GM18909 (cell line): ENCODE measurements at regions not wholly inside any gene's neighbourhood (a gene's known extent, or its start where the extent isn't known, plus 50 kb on each side); places are given as distances from the start of the nearest gene placed in this dataset.
"Not testable (repeated sequence)": the region's sequence is repeated elsewhere in the genome, so short reads cannot be mapped to it uniquely, and the experiment has no call there.

Experiments used
- ATAC-seq: cut with Tn5 transposase; IDR thresholded peaks from one replicate; pipeline ENCODE4 v1.9.1; 2021; ENCODE audit warnings: mild to moderate bottlenecking; ENCODE audit not compliant: unreplicated experiment, poor library complexity

DNA sequence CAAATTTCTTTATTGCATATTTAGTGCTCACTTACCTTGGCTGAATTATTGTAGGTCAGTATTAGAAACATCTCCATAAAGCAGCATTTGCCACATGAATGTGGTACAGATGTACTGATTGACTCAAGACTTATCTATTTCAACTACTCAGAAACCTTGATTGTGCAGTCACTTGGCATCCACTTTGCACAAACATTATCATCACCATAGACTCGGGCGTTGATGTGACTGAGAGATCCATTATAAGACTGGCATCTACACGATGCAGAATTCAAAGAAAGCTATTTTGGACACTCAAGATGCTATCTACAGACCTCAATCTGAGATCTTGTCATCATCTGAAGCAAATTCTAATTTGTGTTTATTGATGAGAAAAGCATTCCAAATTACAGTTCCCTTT, 102.8 kb upstream of the USP25 start:
- no peak for ATAC-seq

DNA sequence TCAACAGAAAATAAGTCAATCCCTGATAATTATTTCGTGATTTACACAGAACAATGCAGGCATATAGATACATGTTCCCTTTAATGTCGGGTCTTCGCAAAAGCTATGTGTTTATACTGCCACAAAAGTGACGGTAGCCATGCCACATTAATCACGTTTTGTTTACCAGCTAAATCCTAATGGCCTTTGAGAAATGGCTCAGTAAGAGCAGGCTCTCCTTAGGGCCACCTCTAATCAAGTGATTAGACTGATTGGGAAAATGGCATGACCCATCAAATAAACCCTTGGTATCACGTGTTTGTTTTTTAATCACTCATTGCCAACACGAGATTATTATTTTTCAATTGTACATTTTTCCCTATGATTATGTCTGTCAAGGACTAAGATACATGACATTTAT, 102.0 kb upstream of the USP25 start:
- no peak for ATAC-seq

DNA sequence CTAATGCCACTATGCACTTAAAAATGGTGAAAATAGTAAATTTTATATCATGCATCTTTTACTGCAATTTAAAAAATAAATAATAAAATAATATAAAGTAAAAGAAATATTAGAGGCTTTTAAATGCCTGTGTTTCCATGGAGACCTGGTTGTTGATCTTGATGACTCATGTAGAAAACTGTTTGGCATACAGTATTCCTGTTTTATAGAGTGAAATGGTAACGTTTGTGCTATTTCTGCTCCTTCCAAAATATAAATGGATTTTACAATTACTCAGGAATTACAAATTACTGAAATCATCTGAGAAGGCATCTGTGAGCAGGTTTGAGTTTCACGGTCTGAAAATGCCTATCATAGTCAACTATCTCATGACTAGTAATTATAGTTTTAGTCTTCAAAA, 98.4 kb upstream of the USP25 start:
- no peak for ATAC-seq

DNA sequence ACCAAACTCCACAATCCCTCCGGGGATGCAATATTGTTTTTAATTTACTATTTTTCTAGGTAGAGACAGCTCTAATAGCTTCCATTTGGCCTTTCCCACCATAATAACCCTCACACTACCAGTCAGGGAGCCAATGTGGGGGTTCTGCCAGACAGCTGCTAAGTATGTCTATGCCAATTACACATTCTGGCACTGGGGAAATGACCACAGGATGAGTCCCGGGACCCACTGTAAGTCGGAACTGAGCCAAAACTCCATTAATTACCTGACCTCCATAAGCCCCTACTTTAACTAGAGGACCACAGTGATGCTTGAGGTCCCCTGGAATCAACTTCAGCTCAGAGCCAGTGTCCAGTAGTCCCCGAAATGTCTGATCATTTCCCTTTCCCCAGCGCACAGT, 95.2 kb upstream of the USP25 start:
- ATAC-seq, result not testable (repeated sequence)

DNA sequence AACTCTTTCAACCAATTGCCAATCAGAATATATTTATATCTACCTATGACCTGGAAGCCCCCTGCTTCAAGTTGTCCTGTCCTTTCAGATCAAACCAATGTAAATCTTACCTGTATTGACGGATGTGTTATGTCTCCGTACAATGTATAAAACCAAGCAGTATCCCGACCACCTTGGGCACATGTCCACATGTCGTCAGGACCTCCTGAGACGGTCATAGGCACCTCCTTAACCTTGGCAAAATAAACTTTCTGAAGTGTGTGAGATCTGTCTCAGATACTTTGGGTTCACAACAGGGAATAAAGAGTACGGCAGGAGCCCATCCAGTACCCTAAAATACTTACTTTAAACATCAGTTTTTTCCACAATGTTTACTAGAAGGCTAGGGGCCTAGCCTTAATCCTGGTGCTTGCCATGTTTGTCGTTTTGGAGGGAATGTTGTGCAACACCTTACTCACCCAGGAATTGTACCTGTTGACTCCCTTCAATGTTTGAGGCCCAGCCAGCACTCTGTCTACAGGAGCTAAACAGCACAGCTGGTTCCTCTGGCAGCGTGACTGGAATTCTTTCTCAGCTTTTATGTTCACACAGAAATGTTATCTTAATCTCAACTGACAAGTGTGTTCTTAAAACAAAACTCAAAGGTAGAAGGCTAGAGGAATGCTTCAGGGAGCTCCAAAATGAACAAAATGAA, 90.8 kb upstream of the USP25 start:
- ATAC-seq, result no peak

DNA sequence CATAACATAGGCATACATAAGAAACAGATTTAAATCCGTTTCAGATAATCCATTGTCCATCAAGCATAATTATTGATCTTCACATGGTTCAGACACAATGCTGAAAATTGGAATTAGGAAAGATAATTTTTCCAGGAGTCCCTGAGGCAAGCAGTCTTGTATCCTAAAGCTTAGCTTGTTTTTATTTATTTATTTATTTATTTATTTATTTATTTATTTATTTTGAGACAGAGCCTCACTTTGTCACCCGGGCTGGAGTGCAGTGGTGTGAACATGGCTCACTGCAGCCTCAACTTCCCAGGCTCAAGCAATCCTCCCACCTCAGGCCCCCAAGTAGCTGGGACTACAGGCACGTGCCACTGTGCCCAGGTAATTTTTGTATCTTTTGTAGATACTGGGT, 89.7 kb upstream of the USP25 start:
- ATAC-seq, result not testable (repeated sequence)

DNA sequence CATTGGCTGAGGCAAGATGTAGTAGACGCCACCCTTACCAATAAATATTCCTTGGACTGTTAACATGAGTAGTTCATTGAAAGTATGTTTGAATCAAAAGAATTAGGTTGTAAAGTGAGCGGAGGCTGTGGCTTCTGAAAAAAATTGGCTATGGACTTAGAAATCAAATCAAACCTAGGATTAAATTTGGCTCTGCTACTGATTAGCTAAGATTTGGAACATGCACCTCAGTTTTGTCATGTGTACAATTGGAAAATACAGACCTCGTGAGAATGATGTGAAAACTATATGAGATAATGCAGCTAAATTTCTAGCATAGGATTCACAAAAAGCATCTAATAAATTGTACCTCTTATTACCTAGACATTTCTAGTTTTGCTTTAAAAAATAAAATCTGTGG, 85.3 kb upstream of the USP25 start:
- no peak for ATAC-seq

DNA sequence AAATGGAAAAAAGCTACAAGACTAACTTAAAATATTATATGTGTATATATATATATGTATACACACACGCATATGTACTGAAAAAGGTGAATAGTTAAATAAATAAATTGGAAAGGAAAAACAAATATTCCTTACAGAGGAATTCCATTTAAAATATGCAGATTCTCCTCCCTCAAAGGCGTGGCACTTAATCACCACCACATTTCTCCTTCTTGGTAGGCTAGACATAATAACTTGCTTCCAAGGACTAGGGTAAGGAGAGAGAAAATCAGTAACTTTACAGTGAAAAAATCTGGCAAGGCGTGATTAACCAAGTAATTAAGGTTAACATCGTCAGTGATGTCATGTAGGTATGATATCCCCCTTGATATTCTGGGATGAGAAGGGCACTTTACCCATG, 84.0 kb upstream of the USP25 start:
- ATAC-seq, result no peak

DNA sequence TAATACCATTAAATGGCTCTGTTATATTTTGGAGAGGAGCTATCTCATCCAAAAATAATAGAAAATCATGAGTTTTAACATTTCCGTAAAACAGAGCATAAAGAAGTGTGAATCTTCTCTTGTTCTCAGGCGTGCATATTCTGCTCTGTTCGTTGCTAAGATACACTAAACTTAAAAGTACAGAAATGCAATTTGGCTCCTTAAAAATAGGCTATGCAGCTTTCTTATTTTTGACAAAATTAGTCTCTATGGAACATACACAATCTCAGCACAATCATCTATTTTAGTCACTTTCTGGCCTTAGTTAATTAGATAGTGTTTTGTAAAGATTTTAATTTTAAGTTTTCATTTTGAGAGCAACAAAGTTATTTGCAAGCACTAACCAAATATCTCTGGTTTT, 79.0 kb upstream of the USP25 start:
- ATAC-seq, result no peak

DNA sequence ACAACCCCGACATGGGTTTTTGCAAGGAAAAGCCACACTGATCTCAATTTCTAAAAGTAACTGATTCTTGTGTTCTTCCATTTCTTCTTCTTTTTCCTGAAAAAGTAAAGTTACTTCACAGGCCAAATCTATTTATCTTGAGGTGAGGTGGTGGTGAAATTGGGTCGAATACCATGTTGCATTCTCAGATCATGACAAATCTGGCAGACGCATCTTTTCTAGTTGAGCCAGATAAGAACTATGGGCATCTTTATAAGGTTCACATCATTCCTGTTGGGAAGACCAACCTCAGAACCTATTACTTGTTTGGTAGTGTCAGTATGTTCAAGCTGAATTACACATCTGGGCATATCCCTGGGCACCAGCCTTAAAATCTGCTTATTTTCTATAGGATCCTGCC, 78.6 kb upstream of the USP25 start:
- ATAC-seq, result no peak

DNA sequence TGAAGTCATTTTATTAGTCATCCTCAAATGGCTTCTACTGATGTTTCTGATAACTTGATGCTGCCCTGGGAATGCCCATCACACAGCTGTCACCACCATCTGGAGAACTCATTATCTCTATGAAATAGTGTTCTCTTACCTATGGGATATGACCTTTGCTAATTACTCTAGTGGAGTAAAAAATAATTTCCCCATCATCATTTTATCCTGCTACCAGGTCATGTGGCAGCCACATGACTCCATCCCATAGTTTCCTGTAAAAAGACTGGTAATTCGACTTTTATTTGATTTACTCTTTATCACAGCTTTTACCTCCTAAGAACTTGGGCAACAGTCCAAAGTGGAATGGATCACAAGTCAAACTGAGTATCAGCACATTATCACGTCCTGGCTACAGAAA, 76.1 kb upstream of the USP25 start:
- ATAC-seq, result no peak

DNA sequence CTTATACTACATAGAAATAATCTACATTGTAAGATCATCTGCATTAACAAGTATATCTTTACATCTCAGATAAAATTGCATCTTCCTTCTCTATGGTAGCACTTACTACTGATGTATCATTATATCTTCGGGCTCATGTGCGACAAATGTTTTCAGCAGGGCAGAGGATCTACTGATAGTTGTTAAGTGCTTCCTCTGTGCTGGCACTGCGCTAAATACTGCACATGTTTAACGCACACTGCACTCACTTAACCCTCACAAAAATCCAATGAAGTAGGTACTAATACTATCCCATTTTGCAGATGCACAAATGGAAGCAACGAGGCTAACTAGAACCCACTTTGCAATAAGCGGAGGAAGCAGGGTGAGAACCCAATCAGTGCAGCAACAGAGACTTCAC, 75.6 kb upstream of the USP25 start:
- no peak for ATAC-seq

DNA sequence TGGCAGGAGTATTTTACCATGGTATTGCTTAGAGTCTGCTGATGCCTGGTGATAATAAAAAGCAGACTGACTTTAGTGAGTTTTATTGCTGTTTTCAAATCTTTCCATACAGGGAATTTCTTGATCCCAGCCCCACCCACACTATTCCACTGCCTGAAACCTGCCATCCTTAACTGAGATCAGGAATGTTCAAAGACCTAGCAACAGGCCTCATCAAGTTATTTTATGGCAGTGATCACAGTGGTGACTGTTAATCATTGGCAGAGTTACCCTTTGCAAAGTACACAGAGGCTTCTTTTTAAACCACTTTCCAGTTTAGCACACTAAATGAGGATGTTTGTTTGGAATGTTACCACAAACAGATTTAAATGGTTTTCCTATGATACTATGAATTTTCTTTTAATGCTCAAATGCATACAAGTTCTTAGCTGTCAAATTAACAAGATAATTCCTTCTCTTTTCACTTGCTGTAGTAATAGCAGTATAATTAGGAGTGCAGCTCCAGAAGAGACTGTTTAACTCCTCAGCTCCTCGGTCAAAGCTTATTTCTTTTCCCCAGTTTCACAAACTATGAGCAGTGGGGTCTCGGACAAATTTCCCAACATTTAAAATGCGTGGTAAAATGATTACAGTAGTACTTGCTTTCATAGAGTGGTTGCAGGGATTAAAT, 69.9 kb upstream of the USP25 start:
- ATAC-seq, result no peak

DNA sequence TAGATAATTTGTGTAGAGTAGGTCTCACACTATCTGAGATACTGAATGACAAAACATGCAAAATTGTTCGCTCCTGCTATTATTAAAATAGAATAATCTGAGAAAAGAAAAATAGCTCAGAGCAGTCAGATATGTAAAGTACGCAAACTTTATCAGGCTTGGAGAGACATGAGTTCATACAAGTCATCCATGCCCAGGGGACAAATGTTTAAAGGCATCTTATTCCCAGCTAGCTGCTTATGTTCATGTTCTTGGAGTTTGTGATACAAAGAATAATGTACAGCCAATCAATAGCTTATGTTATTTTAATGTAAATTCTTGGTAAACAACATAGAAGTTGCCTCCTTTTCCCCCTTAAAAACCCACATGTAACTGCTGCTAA, 69.4 kb upstream of the USP25 start:
- no peak for ATAC-seq

DNA sequence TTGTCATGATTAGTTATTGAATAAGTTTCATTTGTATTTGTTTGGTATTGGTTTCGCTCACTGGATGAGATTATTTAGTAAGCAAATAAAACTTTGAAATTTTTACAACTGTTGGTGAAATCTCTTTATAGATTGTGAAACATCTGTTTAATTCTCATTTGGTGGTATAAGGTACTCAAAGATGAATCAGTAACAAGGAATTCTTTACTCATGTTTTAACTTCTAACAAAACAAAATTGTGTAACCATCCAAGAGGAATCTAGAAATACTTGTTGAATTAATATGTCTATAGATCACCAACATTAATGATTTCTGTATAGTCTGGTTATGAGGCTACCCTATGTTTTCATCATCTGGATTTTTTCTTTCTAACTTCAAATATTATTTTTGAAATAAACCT, 62.8 kb upstream of the USP25 start:
- no peak for ATAC-seq

DNA sequence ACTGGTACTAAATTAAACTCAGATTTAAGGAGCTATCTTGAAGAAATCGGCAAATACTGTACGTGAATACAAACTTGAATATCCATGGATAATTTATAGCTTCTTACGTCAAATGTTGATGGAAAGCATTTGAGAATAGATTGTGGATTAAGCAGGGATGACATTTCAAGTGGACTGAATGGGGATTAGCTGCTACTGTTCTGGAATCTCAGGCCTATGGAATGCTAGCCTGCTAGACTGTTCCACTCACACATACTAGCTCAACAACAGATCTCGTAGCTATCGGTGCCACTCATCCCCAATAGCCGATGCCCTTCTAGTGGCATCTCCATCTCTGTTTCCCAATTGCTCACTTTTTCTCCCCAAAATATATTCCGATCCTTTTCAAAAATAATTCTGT, 62.0 kb upstream of the USP25 start:
- ATAC-seq, result no peak

DNA sequence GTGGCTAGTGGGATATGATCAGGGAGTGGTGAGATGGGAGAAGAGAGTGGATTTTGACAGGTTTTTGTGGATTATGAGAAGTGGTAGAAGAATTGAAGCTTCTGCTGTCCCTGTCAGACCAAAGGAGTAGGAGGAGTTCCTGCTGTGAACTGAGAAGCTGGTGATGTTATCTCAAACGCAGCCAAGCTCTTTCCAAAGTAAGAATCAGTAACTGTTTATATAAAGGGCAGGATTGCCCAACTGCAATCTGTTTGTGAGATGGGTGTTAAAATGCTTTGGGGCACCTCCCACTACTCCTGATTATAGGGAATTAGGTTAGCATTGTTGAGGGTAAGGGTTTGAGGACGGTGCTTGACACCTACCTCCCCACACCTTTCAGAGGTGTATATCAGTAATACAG, 60.5 kb upstream of the USP25 start:
- ATAC-seq, result no peak

DNA sequence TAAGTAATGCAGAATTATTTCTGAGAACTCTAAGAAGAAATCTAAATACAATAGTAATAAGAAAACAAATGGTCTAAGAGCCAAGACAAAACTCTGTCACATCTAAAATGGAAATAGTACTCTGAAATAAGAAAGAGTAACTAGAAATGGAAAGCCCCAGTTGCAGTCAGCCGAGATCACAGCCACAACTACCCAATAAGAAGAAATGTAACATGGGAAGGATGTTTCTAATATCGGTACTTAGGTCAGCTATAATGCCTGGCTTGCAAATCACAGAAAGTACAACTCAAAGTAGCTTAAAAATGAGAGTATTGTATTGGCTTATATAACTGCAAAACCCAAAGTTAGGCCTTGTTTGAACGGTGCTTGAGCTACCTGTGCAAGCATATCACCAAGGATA, 58.6 kb upstream of the USP25 start:
- no peak for ATAC-seq

DNA sequence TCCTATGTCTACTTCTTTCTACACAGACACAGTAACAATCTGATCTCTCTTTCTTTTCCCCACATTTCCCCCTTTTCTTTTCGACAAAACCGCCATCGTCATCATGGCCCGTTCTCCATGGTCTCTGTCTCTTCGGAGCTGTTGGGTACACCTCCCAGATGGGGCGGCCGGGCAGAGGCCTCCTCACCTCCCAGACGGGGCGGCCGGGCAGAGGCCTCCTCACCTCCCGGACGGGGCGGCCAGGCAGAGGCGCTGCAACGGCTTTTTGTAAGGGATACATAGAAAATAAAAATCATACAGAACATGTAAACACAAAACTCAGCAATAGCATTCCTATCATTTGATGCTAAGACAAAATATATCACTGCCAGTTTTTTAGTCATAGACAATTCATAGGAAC, 57.2 kb upstream of the USP25 start:
- ATAC-seq, result not testable (repeated sequence)

DNA sequence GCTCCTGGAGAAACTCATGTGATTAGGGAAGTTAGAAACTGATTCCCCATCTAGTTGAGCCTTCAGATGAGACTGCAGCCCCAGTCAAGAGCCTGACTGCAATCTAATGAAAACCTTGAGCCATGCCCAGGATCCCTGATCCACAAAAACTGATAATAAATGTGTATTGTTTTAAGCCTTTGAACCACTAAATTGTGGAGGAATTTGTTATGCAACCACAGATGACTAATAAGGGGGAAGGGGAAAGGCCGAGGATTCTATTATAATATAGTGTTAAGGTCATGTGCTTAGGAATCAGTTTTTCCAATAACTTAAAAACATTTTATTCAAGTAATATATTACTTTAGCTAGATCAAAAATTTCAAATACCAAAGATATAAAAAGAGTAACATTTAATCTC, 52.8 kb upstream of the USP25 start:
- no peak for ATAC-seq

DNA sequence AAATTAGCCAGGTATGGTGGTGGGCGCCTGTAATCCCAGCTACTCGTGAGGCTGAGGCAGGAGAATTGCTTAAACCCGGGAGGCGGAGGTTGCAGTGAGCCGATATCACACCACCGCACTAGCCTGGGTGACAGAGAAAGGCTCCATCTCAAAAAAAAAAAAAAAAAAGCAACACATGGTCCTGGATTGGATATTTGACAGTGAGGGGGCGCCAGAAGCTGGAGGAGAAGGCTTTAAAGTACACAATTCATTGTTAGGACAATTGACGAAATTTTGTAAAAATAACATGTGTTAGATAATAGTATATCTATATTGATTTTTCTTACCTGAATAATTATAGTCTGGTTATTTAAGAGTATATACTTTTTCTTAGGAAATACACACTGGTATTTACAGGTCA, 50.2 kb upstream of the USP25 start:
- ATAC-seq, result no peak
